BLaER1 (cell line): ENCODE measurements at regions not wholly inside any gene's neighbourhood (a gene's known extent, or its start where the extent isn't known, plus 50 kb on each side); places are given as distances from the start of the nearest gene placed in this dataset.
A peak's percentile ranks its signal among the peaks of the same experiment; 100 is the strongest.

Source experiments
- H3K27ac ChIP-seq: shearing (Covaris generic); formaldehyde crosslinking; 2 replicates; pipeline ENCODE4 v1.8.1; 2022
- H3K27me3 ChIP-seq: shearing (Covaris generic); formaldehyde crosslinking; 2 replicates; pipeline ENCODE4 v1.8.1; 2022
- H3K36me3 ChIP-seq: shearing (Covaris generic); formaldehyde crosslinking; 2 replicates; pipeline ENCODE4 v1.8.1; 2022
- H3K4me1 ChIP-seq: shearing (Covaris generic); formaldehyde crosslinking; 2 replicates; pipeline ENCODE4 v1.8.1; 2022
- H3K4me2 ChIP-seq: shearing (Covaris generic); formaldehyde crosslinking; 2 replicates; pipeline ENCODE4 v1.8.1; 2022
- H3K4me3 ChIP-seq: shearing (Covaris generic); formaldehyde crosslinking; 2 replicates; pipeline ENCODE4 v1.8.1; 2022
- H3K9ac ChIP-seq: shearing (Covaris generic); formaldehyde crosslinking; 2 replicates; pipeline ENCODE4 v1.8.1; 2022
- H3K9me3 ChIP-seq: shearing (Covaris generic); formaldehyde crosslinking; 2 replicates; pipeline ENCODE4 v1.8.1; 2022
- H4K20me1 ChIP-seq: shearing (Covaris generic); formaldehyde crosslinking; 2 replicates; pipeline ENCODE4 v1.8.1; 2022
- Cebpa-rat ChIP-seq: shearing (Covaris generic); IDR thresholded peaks from 2 replicates; pipeline ENCODE4 v1.8.1; 2022

DNA sequence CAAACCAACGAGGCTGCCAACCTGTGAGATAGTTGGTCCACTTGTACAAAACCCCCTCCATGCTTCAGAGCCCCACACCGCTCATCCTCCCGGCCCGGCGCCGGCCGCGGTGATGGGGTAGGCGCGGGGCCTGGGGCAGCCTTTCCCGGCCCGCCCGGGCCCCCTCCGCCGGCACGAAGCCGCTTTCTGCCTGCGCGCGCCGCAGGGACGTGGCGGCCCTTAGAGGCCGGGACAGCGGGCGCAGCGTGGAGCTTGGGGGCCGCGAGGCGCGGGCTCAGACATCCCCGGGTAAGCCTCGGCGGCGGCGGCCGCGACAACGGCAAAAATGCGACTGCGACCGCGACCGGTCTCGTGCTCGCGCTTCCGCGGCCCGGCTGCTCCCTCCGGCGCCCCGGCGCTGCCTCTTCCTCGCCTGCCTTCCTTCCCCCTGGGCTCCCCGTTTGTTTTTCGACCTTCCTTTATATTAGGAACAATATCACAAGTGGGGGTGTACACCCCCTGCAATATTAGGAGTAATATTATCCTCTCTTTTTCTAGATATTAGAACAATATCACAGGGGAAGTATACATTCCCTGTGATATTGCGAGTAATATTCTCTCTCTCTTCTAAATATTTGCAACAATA, 53.9 kb upstream of the CEACAM21 start:
- Histone ChIP-seq H3K4me3 (peak overlapping the region; percentile 62), H3K4me2 (peak overlapping the region; percentile 81), H3K4me1 (peaks cover 19% of the 10 kb centered on the region), H3K9ac (peak overlapping the region; percentile 45; the same call in 1 of the 2 replicates), H4K20me1 (no peaks in the 10 kb centered on the region), H3K9me3 (peaks cover 15% of the 10 kb centered on the region), H3K27ac (no peak overlapping the region; the same call in 1 of the 2 replicates), H3K36me3 (no peaks in the 10 kb centered on the region), H3K27me3 (peaks cover 37% of the 10 kb centered on the region)
- TF ChIP-seq Cebpa-rat: no peak

DNA sequence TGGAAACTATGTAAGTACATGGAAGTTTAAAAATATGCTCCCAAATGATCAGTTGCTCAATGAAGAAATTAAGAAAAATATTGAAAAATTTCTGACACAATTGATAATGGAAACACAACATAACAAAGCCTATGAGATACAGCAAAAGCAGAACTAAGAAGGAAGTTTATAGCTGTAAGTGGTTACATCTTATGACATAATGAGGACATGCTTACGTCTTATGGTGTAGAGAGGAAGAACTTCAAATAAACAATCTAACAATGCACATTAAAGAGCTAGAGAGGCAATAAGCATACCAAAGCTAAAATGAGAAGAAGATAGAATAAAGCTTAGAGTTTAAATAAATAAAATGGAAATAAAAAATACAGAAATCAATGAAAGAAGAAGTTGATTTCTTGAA, 50.0 kb upstream of the CEACAM21 start:
- no peaks in the 10 kb centered on the region for H4K20me1 ChIP-seq
- no peak overlapping the region for H3K27ac ChIP-seq
- H3K27me3 ChIP-seq: peaks cover 29% of the 10 kb centered on the region
- H3K4me1 ChIP-seq: peaks cover 47% of the 10 kb centered on the region
- peaks cover 13% of the 10 kb centered on the region for H3K36me3 ChIP-seq
- no peak overlapping the region for H3K9ac ChIP-seq
- no peak overlapping the region for H3K4me2 ChIP-seq
- H3K4me3 ChIP-seq: no peak overlapping the region
- no peak for TF ChIP-seq Cebpa-rat
- H3K9me3 ChIP-seq: peaks cover 52% of the 10 kb centered on the region
